ENCODE measurements at regions not wholly inside any gene's neighbourhood (a gene's known extent, or its start where the extent isn't known, plus 50 kb on each side); places are given as distances from the start of the nearest gene placed in this dataset.
A peak's percentile ranks its signal among the peaks of the same experiment; 100 is the strongest.

GRCh38 chr6:14422061-14422460, 304.5 kb downstream of the CD83 start:
- 89 to 95% (median 93%) methylated on average over 4 to 6 of the region's 6 CpGs for WGBS, 5 donors

DNA sequence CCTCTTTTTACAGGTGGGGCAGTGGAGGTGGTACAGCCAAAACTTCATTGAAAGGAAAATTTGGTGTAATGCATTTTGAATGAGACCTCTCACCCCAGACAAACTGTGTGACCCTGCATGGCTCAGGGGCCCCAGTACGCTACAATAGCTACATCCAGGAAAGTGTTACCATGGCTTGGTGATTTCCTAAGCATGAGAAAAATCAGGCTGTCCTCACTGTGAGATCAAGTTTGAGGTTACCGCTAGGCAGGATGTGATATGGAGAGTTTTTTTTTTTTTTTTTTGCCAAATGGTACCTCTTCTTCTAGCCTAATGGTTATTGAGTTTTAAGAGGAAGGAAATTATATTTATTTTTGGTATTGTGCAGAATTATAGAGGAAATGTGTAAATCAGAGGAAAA, 305.3 kb downstream of the CD83 start:
- 33 to 89% (median 72%) methylated on average over 2 of the region's 2 CpGs for WGBS, 5 donors
- H3K27me3 ChIP-seq = no peaks in the 10 kb centered on the region
- H3K4me1 ChIP-seq = no peaks in the 10 kb centered on the region
- no peak overlapping the region for H3K4me3 ChIP-seq
- no peak for TF ChIP-seq POLR2A (IDR thresholded peaks at IDR 0.05)
- TF ChIP-seq EP300 (IDR thresholded peaks at IDR 0.05) = no peak
- TF ChIP-seq CTCF (IDR thresholded peaks at IDR 0.05) = no peak
- TF ChIP-seq POLR2AphosphoS5 (IDR thresholded peaks at IDR 0.05) = no peak
- H3K27ac ChIP-seq = no peak overlapping the region
- intact Hi-C loops (cut with DNase I; ENCODE audit: low total_unique reads) = no loop called here
- no peaks in the 10 kb centered on the region for H3K9me3 ChIP-seq
- H3K36me3 ChIP-seq = no peaks in the 10 kb centered on the region
- no peak for DNase-seq

More at GRCh38 chr6:14422061-14422460, 304.5 kb downstream of the CD83 start:
- Histone ChIP-seq H3K27me3 (no peaks in the 10 kb centered on the region), H3K9me3 (no peaks in the 10 kb centered on the region), H3K4me1 (no peaks in the 10 kb centered on the region), H3K4me3 (no peak overlapping the region), H3K36me3 (no peaks in the 10 kb centered on the region), H3K27ac (no peak overlapping the region)
- DNase-seq = no peak
- TF ChIP-seq POLR2AphosphoS5 (IDR thresholded peaks at IDR 0.05) (no peak), CTCF (IDR thresholded peaks at IDR 0.05) (no peak), POLR2A (IDR thresholded peaks at IDR 0.05) (no peak), EP300 (IDR thresholded peaks at IDR 0.05) (no peak)
- intact Hi-C loops (cut with DNase I; ENCODE audit: low total_unique reads) = no loop called here

GRCh38 chr6:14423330-14423729, 305.8 kb downstream of the CD83 start:
- no peaks in the 10 kb centered on the region for H3K27me3 ChIP-seq
- H3K4me1 ChIP-seq = no peaks in the 10 kb centered on the region
- intact Hi-C loops (cut with DNase I; ENCODE audit: low total_unique reads) = no loop called here
- DNase-seq = peak in 1 of 2 donors; percentile 38
- no peak overlapping the region for H3K4me3 ChIP-seq
- WGBS, 5 donors = 72 to 94% (median 86%) methylated on average over 5 of the region's 5 CpGs
- TF ChIP-seq POLR2AphosphoS5 (IDR thresholded peaks at IDR 0.05) = no peak
- TF ChIP-seq POLR2A (IDR thresholded peaks at IDR 0.05) = no peak
- TF ChIP-seq CTCF (IDR thresholded peaks at IDR 0.05) = no peak
- no peak for TF ChIP-seq EP300 (IDR thresholded peaks at IDR 0.05)
- no peak overlapping the region for H3K27ac ChIP-seq
- H3K36me3 ChIP-seq = no peaks in the 10 kb centered on the region
- H3K9me3 ChIP-seq = no peaks in the 10 kb centered on the region

DNA sequence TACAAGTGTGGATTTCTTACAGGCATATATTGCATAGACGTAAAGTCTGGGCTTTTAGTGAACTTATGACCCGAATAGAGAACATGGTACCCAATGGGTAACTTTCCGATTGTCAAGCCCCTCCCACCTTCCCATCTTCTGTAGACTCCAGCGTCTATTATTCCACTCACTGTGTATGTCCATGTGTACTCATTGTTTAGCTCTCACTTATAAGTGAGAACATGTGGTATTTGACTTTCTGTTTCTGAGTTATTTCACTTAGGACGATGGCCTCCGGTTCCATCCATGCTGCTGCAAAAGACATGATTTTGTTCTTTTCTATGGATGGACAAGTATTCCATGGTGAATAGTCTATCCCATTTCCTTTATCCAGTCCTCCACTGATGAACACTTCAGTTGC, 306.4 kb downstream of the CD83 start:
- intact Hi-C loops (cut with DNase I; ENCODE audit: low total_unique reads) = no loop called here
- H3K27me3 ChIP-seq = no peaks in the 10 kb centered on the region
- WGBS, 5 donors = 81 to 94% (median 90%) methylated on average over 6 of the region's 6 CpGs
- no peaks in the 10 kb centered on the region for H3K36me3 ChIP-seq
- H3K27ac ChIP-seq = no peak overlapping the region
- TF ChIP-seq CTCF (IDR thresholded peaks at IDR 0.05) (no peak), POLR2A (IDR thresholded peaks at IDR 0.05) (no peak), POLR2AphosphoS5 (IDR thresholded peaks at IDR 0.05) (no peak), EP300 (IDR thresholded peaks at IDR 0.05) (no peak)
- no peaks in the 10 kb centered on the region for H3K4me1 ChIP-seq
- DNase-seq = no peak
- no peak overlapping the region for H3K4me3 ChIP-seq
- H3K9me3 ChIP-seq = no peaks in the 10 kb centered on the region
